HG03439 (cell line): ENCODE measurements at regions not wholly inside any gene's neighbourhood (a gene's known extent, or its start where the extent isn't known, plus 50 kb on each side); places are given as distances from the start of the nearest gene placed in this dataset.

ENCODE experiments used
- ATAC-seq: cut with Tn5 transposase; IDR thresholded peaks from one replicate; pipeline ENCODE4 v1.9.1; 2021; ENCODE audit warnings: mild to moderate bottlenecking, moderate library complexity; ENCODE audit not compliant: unreplicated experiment

GRCh38 chr6:125534430-125535263 lies 214.8 kb upstream of the HEY2 start:
- ATAC-seq = no peak

DNA sequence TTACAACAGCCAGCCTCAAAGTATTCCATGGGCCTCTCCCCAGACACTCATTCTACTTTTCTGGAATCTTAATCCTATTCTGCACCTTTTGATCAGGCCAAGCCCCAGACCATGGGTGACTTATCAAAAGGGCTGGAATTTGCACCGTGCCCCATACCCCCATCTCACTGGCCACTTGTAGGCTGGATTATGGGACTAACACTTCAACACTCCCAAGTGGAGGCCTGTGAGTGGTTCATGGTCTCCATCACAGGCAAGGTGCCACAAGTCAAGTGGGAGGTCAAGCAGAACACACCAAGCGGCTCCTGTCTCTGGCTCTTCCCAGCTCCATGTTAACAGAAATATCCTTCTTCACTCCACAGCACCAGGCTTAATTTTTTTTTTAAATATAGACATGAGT lies 212.3 kb upstream of the HEY2 start:
- no peak for ATAC-seq

GRCh38 chr6:125539892-125540291 lies 209.5 kb upstream of the HEY2 start:
- ATAC-seq = no peak

DNA sequence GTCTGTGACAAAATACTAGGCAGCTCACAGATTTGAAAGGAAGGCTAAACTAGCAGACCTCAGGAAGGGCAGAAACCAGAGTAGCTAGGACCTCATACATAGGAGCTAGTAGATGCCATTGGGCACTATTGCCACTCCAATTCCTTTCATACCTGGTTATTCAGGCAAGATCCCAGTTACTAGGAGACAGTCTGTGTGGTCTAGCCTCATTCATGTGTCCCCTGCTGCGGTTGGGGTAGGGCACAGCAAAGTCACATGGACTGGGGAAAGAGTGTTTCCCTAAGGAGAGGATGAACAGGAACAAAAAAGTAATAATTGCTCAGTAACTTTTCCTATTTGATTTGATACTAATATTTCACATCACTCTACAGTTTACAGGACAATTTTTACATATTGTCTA lies 204.6 kb upstream of the HEY2 start:
- no peak for ATAC-seq

DNA sequence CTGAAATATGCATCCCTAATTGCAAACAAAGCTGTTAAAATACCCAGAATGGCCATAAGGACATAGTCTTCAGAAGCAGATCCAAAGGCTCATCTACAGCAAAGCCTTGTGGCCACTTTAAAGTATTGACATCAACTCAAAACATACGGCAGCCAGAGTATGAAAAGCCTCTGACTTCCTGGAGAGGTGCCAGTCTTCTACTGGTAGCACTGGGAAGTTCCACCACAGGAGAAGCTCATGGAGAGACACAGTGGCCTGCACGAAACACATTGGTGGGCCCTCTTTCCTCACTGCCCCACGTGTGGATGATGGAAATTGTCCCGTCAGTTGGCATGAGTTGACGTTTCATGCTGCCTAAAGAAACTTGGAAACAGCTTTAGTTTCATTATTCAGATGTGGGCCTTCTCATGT lies 202.6 kb upstream of the HEY2 start:
- no peak for ATAC-seq

- ATAC-seq = no peak
These were observed 202.1 kb upstream of the HEY2 start for GRCh38 chr6:125547381-125547780.

- ATAC-seq = no peak
These were observed 200.1 kb upstream of the HEY2 start for GRCh38 chr6:125549202-125549884.

DNA sequence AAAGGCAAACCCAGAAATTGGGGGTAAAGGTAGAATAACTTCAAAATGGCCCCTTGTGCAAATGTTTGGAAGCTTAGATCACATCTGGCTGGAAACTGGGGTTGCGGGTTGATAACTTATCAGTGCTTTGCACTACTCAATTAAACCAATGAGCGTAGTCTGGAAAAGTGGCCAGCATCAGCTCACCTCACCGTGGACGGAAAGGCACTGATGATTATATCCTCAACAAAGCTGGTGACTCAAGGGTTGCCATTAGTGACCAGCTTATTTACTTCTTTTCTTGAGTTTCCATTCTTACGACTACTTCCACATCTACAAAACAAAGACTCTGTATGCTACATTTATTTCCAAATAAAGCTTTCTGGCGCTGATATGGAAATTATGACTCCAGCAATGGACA lies 198.5 kb upstream of the HEY2 start:
- no peak for ATAC-seq

DNA sequence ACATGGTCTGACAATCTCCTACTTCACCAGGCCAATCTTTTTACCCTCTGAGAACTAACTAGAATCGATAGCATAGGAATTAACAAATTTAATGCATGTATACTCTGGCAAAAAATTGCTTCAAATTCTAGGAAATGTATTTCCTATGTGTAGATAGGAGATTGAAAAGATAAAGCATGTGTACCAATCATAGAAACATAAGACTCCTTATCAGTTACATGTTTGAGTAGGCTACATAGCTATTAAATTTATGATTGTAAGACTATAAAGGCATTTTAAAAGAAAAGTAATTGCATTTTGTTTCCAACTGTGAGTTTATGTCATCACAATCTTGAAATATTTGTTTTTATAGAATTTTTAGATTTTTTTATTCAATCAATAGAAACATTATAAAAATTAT lies 196.6 kb upstream of the HEY2 start:
- no peak for ATAC-seq

DNA sequence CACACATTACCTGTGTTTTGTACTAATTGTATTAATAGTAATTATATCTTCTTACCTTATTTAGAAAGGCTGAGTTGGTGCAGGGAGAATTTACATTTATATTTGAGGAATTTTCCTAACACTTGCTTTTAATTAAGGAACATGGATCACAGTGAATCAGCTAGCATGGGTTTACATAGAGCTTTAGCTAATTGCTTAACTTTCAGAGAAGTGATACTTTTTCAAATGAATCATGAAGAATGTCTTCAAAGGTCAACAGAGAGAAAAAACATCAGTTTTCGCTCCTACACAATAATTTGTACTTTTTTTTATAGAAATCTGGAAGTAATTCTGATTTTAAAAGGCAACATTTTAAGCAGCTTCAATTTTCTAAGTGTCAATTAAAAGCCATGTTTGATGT lies 195.0 kb upstream of the HEY2 start:
- no peak for ATAC-seq

- ATAC-seq = no peak
These were observed 191.1 kb upstream of the HEY2 start for GRCh38 chr6:125558241-125558843.

DNA sequence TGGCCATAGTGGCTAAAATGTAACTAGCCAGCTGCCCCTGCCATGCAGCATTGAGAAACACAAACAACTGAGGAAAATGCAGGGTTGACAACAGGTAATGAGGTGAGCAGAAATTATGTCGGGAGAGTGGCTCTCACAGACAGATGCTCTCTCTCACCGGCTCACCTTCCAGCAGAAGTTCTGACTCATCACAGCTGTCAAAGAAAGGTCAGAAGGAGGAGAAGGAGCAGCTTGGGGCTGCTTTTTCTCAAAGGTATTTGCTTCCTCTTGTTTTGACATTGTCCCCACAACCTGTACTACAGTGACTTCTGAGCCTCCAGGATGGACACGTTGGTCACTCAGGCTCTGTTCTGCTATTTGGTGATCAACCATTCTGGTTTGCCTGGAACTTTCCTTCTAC lies 190.5 kb upstream of the HEY2 start:
- ATAC-seq = no peak

- ATAC-seq = no peak
These were observed 187.3 kb upstream of the HEY2 start for GRCh38 chr6:125562156-125562555.

- no peak for ATAC-seq
These were observed 184.5 kb upstream of the HEY2 start for GRCh38 chr6:125564941-125565340.

DNA sequence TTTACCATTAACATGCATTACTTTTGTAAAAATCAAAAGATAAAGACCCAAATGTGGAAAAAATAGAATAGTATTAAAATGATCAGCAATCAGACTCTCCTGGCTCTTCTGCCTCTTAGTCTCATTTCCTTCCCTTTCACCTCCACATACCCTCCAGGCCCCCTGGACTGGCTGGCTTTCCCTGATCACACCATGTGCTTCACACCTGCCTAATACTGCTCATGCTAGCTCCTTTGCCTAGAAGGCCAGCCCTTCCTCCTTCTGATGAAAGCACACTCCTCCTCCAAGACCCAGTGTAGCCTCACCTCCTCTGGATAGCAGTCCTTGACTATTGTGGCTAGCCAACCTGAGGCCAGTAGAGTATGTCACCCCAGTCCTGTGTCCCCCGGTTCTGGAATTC lies 182.0 kb upstream of the HEY2 start:
- no peak for ATAC-seq

- ATAC-seq = no peak
These were observed 180.8 kb upstream of the HEY2 start for GRCh38 chr6:125568609-125569008.

DNA sequence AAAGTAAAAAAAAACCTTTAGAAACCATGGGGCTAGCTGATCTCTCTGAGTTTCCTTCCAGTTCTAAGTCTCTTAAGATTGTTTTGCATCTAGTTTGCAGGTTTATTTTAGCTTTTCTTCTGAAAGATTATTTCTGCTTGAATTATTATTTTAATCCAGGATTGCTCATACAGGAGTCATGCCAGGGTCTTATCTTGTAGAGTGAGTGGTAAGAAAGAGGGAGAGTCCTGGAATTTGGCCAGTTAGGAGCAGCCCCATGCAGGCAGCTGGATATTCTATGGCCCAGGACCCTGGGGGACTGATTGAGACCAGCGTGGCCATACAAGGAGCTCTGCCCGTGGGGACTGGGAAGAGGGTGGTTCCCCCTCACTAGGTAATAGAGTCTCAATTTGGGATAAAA lies 178.9 kb upstream of the HEY2 start:
- ATAC-seq = no peak

GRCh38 chr6:125571207-125571755 lies 178.2 kb upstream of the HEY2 start:
- no peak for ATAC-seq

- ATAC-seq = no peak
These were observed 174.8 kb upstream of the HEY2 start for GRCh38 chr6:125574604-125575003.

DNA sequence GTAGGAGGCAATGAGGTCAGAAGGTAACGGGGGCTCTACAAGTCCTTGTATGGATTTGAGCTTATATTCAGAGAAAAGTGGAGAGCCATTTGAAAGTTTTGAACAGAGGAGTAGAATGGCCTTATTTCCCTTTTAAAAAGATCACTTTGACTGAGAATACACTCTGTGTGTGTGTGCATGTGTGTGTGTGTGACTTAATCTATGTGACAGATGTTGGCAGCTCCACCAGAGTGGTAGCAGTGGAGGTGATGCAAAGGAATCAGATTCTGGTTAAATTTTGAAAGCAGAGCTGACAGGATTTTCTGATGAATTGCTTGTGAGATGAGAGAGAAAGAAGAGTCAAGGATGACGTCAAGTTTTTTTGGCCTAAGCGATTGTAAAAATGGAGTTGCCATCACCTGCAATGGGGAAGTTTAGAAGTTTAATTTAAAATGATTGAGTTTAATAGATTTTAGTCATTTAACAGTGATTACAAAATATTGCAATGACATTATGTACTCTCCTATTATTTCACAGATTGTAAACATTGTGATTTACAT lies 172.2 kb upstream of the HEY2 start:
- no peak for ATAC-seq

DNA sequence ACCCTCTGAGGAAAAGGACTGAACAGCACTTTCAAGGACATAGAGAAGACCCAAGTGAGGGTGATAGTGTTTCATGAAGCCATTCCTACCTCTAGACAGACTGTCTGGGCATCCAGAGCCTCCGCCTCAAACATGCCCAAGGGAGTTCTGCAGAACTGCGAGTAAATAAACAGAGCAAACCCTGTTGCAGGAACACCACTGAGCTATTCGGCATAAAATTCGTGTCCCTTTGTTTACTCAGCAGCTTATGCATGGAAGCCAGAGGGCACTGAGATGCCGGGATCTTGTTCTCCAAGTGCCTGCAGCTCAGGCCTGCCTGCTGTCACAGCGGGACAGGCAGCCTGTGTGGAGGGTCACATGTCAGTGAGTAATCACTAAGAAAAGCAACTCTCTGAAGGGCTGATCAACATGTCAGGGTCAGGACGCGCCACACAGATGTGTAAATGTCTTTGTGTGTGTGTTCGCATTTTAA lies 164.9 kb upstream of the HEY2 start:
- ATAC-seq = no peak
